GM12878 (cell line): ENCODE measurements at regions not wholly inside any gene's neighbourhood (a gene's known extent, or its start where the extent isn't known, plus 50 kb on each side); places are given as distances from the start of the nearest gene placed in this dataset.

Experiments used
- ATAC-seq: fragments of 200-7000 bp; cut with Tn5 transposase; 3 replicates; pipeline ENCODE4 v1.9.1; 2020; ENCODE audit warnings: mild to moderate bottlenecking, moderate library complexity
- BruUV-seq: library from RNA; stranded (reverse); fragments of 400-500 nt; replicated peaks from 2 replicates; lab custom pipeline; 2021; lab: Mats Ljungman, UMichigan
- CTCF ChIA-PET: fragments of 300-600 bp; sonication (Branson Sonifier 250); formaldehyde crosslinking; extraction: SDS; loops from one replicate; lab custom pipeline; 2021; ENCODE audit warnings: inconsistent platforms; lab: Yijun Ruan, JAX
- POLR2A ChIA-PET: fragments of 350-600 bp; formaldehyde crosslinking; extraction: SDS; loops from one replicate; lab custom pipeline; 2021; ENCODE audit warnings: inconsistent platforms; lab: Charles Lee
- RAD21 ChIA-PET: fragments of 300-600 bp; sonication (Branson Sonifier 250); formaldehyde crosslinking; loops from one replicate; lab custom pipeline; 2023; ENCODE audit warnings: antibody characterized with exemption; ENCODE audit not compliant: unreplicated experiment; lab: Charles Lee
- SMC1A ChIA-PET: fragments of 300-600 bp; sonication (Branson Sonifier 250); formaldehyde crosslinking; loops from one replicate; lab custom pipeline; 2023; ENCODE audit not compliant: unreplicated experiment, uncharacterized antibody; lab: Charles Lee
- DNase-seq: peaks from one replicate; pipeline ENCODE4 v3.0.0-alpha.2; 2011; ENCODE audit warnings: low read depth, low spot score
- FAIRE-seq: peaks from 3 replicates; lab custom pipeline; 2011; peaks lifted over from hg19 to GRCh38; lab: Jason Lieb, UNC
- H2AFZ ChIP-seq: 2 replicates; pipeline ENCODE4 v1.6.0; 2011; ENCODE audit warnings: low read depth, low read length, control low read depth; ENCODE audit not compliant: control insufficient read depth
- H3K27ac ChIP-seq: 2 replicates; pipeline ENCODE4 v1.5.1; 2011; ENCODE audit warnings: control low read depth; ENCODE audit not compliant: control insufficient read depth, insufficient read depth
- H3K27me3 ChIP-seq, 2 experiments: replicated peaks in 1 of 2; 2 replicates each; pipeline versions ENCODE4 v1.6.0 to v1.6.1; 2011; ENCODE audit warnings: low read length in 1 of 2; ENCODE audit not compliant: control insufficient read depth in 2 of 2, insufficient read depth in 2 of 2
- H3K36me3 ChIP-seq, 2 experiments: 2 replicates each; pipeline ENCODE4 v1.5.1; 2011; ENCODE audit warnings: low read length in 1 of 2; ENCODE audit not compliant: control insufficient read depth in 2 of 2, insufficient read depth in 2 of 2
- H3K4me1 ChIP-seq: 2 replicates; pipeline ENCODE4 v1.6.1; 2011; ENCODE audit warnings: mild to moderate bottlenecking, low read length, moderate library complexity, mixed read lengths; ENCODE audit not compliant: control insufficient read depth, insufficient read depth
- H3K4me2 ChIP-seq: 2 replicates; pipeline ENCODE4 v1.6.0; 2011; ENCODE audit warnings: control low read depth; ENCODE audit not compliant: control insufficient read depth, insufficient read depth
- H3K4me3 ChIP-seq: fragments of 200-600 bp; sonication (generic); 2 replicates; pipeline ENCODE4 v1.5.1; 2016
- H3K79me2 ChIP-seq: 2 replicates; pipeline ENCODE4 v1.6.0; 2011; ENCODE audit warnings: low read length; ENCODE audit not compliant: control insufficient read depth, insufficient read depth
- H3K9ac ChIP-seq: 2 replicates; pipeline ENCODE4 v1.8.0; 2011; ENCODE audit warnings: low read length, control low read depth, mixed read lengths; ENCODE audit not compliant: control insufficient read depth, insufficient read depth
- H3K9me3 ChIP-seq: replicated peaks from 3 replicates; pipeline ENCODE4 v1.5.1; 2011; ENCODE audit warnings: mild to moderate bottlenecking, low read length; ENCODE audit not compliant: control insufficient read depth, insufficient read depth
- H4K20me1 ChIP-seq: 2 replicates; pipeline ENCODE4 v1.6.0; 2011; ENCODE audit not compliant: control insufficient read depth, insufficient read depth
- BCL11A ChIP-seq: IDR thresholded peaks from 2 replicates; pipeline ENCODE4 v1.6.1; 2011; ENCODE audit warnings: low read depth, low read length
- BCLAF1 ChIP-seq: fragments of 450-650 bp; IDR thresholded peaks from 2 replicates; pipeline ENCODE4 v1.6.1; 2017; ENCODE audit warnings: antibody characterized with exemption, mild to moderate bottlenecking, moderate library complexity
- CHD2 ChIP-seq: IDR thresholded peaks from 2 replicates; pipeline ENCODE4 v1.6.1; 2011; ENCODE audit warnings: low read depth, low read length, improper control_type of control experiment, borderline replicate concordance
- DPF2 ChIP-seq: fragments of 450-650 bp; IDR thresholded peaks from 2 replicates; pipeline ENCODE4 v1.6.1; 2017; ENCODE audit warnings: mild to moderate bottlenecking
- HCFC1 ChIP-seq: fragments of 150-350 bp; IDR thresholded peaks from 2 replicates; pipeline ENCODE4 v1.6.1; 2014; ENCODE audit warnings: low read length
- MEF2B ChIP-seq: fragments of 450-650 bp; IDR thresholded peaks from 2 replicates; pipeline ENCODE4 v1.6.1; 2018; ENCODE audit warnings: mild to moderate bottlenecking, moderate library complexity; ENCODE audit not compliant: partially characterized antibody, poor library complexity, severe bottlenecking
- MYC ChIP-seq: IDR thresholded peaks from 2 replicates; pipeline ENCODE4 v1.6.1; 2011; ENCODE audit warnings: mild to moderate bottlenecking, low read length, moderate library complexity, inconsistent platforms; ENCODE audit not compliant: insufficient read depth, insufficient replicate concordance, insufficient read length, severe bottlenecking
- PAX5 ChIP-seq: IDR thresholded peaks from 2 replicates; pipeline ENCODE4 v1.6.1; 2011; ENCODE audit warnings: low read depth, low read length, borderline replicate concordance
- RB1 ChIP-seq: fragments of 450-650 bp; formaldehyde crosslinking; IDR thresholded peaks from 2 replicates; pipeline ENCODE4 v1.6.1; 2017; ENCODE audit warnings: mild to moderate bottlenecking, borderline replicate concordance
- TCF12 ChIP-seq: IDR thresholded peaks from 2 replicates; pipeline ENCODE4 v1.6.1; 2011; ENCODE audit warnings: low read depth, mild to moderate bottlenecking, low read length
- WRNIP1 ChIP-seq: IDR thresholded peaks from 2 replicates; pipeline ENCODE4 v1.6.1; 2011; ENCODE audit warnings: low read depth, low read length, improper control_type of control experiment, borderline replicate concordance
- ZNF24 ChIP-seq: fragments of 450-650 bp; IDR thresholded peaks from 2 replicates; pipeline ENCODE4 v1.6.1; 2017; ENCODE audit warnings: antibody characterized with exemption, mild to moderate bottlenecking
- ZNF274 ChIP-seq: IDR thresholded peaks from one replicate; pipeline ENCODE4 v1.8.0; 2011; ENCODE audit not compliant: insufficient read length, insufficient read depth
- ZSCAN29 ChIP-seq: fragments of 450-650 bp; IDR thresholded peaks from 2 replicates; pipeline ENCODE4 v1.6.1; 2017; ENCODE audit warnings: mild to moderate bottlenecking, moderate library complexity
- WGBS: methylation state at CpG from one replicate; pipeline ENCODE4 v1.1.6; 2016; ENCODE audit warnings: low lambda C conversion rate; ENCODE audit not compliant: insufficient replicate concordance, insufficient coverage; ENCODE audit errors: missing lambda C conversion rate; 5-methylcytosine and 5-hydroxymethylcytosine counted together
- in situ Hi-C: fragments of 300-500 bp; cut with MboI; formaldehyde crosslinking; loops from 9 replicates; pipeline ENCODE4 v1.14.3; 2018; ENCODE audit warnings: mixed read lengths
- intact Hi-C: fragments of 100-400 bp; cut with micrococcal nuclease; formaldehyde crosslinking; loops from one replicate; pipeline ENCODE4 v1.14.2; 2022; ENCODE audit not compliant: unreplicated experiment
- TF ChIP-seq, protein P1 (sequence below): fragments of 450-650 bp; IDR thresholded peaks from 2 replicates; pipeline ENCODE4 v1.6.1; 2016; ENCODE audit warnings: mild to moderate bottlenecking
- TF ChIP-seq, protein P2 (sequence below): fragments of 150-350 bp; IDR thresholded peaks from 2 replicates; pipeline ENCODE4 v1.6.1; 2014; ENCODE audit warnings: mild to moderate bottlenecking, low read depth, low read length

DNA sequence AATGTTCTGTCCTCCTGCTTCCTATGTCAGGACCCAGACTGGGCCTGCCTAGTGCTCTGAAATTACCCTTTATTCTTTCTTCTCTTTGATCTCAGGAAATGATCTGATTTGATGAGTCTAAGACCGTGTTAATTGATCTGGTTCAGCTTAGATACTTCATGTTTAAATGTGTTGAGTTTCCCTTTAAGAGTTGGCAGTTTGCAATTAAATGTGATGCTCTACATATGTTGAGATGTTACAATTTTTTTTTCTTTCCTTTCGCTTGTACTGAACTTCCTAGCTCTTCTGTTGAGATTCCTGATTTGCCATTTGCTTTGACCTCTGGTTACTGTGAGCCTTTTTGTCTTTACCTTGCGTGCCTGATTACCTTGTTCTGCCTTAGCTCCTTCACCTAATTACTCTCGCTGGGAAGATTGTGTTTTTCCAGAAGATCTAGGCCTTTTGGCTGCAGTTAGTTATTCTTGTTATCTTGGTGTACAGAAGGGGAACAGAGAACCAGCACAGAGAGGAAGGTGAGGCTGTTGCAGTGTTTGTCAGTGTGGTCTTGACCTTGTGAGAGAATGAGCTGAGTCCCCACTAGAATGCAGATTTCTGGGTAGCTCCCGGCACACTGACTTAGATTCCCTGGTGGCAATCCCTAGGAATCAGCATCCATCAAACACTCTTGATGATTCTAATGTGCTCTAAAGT, 203.6 kb downstream of the EDEM1 start (continued):
- TF ChIP-seq, protein P1, sequence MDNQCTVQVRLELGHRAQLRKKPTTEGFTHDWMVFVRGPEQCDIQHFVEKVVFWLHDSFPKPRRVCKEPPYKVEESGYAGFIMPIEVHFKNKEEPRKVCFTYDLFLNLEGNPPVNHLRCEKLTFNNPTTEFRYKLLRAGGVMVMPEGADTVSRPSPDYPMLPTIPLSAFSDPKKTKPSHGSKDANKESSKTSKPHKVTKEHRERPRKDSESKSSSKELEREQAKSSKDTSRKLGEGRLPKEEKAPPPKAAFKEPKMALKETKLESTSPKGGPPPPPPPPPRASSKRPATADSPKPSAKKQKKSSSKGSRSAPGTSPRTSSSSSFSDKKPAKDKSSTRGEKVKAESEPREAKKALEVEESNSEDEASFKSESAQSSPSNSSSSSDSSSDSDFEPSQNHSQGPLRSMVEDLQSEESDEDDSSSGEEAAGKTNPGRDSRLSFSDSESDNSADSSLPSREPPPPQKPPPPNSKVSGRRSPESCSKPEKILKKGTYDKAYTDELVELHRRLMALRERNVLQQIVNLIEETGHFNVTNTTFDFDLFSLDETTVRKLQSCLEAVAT = no peak
- no peak for TF ChIP-seq ZNF274
- no peak for TF ChIP-seq BCL11A

- DNase-seq = no peak
- H3K4me3 ChIP-seq = no peak overlapping the region
- SMC1A ChIA-PET = no interaction called here
- POLR2A ChIA-PET = no interaction called here
- in situ Hi-C loops (no loop called here), intact Hi-C loops (no loop called here)
- no peaks in the 10 kb centered on the region for H3K79me2 ChIP-seq
- 47% methylated on average over 10 of the region's 10 CpGs for WGBS
- H3K4me2 ChIP-seq = no peak overlapping the region
- no peaks in the 10 kb centered on the region for H3K36me3 ChIP-seq
- BruUV-seq = no TSS peak
- H2AFZ ChIP-seq = no peak overlapping the region
- H3K27me3 ChIP-seq = no peaks in the 10 kb centered on the region
- no peak overlapping the region for H3K27ac ChIP-seq
- ATAC-seq = no peak
- H3K9ac ChIP-seq = no peak overlapping the region
- no peak for FAIRE-seq
- CTCF ChIA-PET = interaction anchor here (2.2 kb wide), 1 partner anchor 25 kb away, joined by 10 read pairs; no protein-coding TSS in a partner anchor
- H4K20me1 ChIP-seq = no peaks in the 10 kb centered on the region
- no peaks in the 10 kb centered on the region for H3K9me3 ChIP-seq
- RAD21 ChIA-PET = no interaction called here
- no peaks in the 10 kb centered on the region for H3K4me1 ChIP-seq
- TF ChIP-seq ZSCAN29 (no peak), WRNIP1 (no peak), RB1 (no peak), CHD2 (no peak), PAX5 (no peak), TCF12 (no peak), ZNF24 (no peak), BCLAF1 (no peak), MEF2B (no peak), MYC (no peak), HCFC1 (no peak), DPF2 (no peak)
- TF ChIP-seq, protein P2, sequence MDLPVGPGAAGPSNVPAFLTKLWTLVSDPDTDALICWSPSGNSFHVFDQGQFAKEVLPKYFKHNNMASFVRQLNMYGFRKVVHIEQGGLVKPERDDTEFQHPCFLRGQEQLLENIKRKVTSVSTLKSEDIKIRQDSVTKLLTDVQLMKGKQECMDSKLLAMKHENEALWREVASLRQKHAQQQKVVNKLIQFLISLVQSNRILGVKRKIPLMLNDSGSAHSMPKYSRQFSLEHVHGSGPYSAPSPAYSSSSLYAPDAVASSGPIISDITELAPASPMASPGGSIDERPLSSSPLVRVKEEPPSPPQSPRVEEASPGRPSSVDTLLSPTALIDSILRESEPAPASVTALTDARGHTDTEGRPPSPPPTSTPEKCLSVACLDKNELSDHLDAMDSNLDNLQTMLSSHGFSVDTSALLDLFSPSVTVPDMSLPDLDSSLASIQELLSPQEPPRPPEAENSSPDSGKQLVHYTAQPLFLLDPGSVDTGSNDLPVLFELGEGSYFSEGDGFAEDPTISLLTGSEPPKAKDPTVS = no peak
- TF ChIP-seq, protein P1 = no peak
These were observed 213.5 kb downstream of the EDEM1 start for GRCh38 chr3:5401002-5401401.
